IMR-90 (cell line): ENCODE measurements at regions not wholly inside any gene's neighbourhood (a gene's known extent, or its start where the extent isn't known, plus 50 kb on each side); places are given as distances from the start of the nearest gene placed in this dataset.

Source experiments
- ATAC-seq: fragments of 200-7000 bp; cut with Tn5 transposase; 2 replicates; pipeline ENCODE4 v1.9.1; 2020; ENCODE audit warnings: low read depth, mild to moderate bottlenecking, moderate library complexity
- BruUV-seq: library from RNA; stranded (reverse); fragments of 400-500 nt; replicated peaks from 2 replicates; lab custom pipeline; 2021; lab: Mats Ljungman, UMichigan
- CTCF ChIA-PET: fragments of 300-600 bp; formaldehyde crosslinking; extraction: SDS; loops from one replicate; lab custom pipeline; 2021; ENCODE audit warnings: antibody characterized with exemption; lab: Yijun Ruan, JAX
- POLR2A ChIA-PET: fragments of 300-600 bp; sonication (Branson Sonifier 250); formaldehyde crosslinking; loops from one replicate; lab custom pipeline; 2022; ENCODE audit warnings: antibody characterized with exemption; ENCODE audit not compliant: unreplicated experiment; lab: Charles Lee
- DNase-seq: peaks from one replicate; pipeline ENCODE4 v3.0.0; 2013
- H2AFZ ChIP-seq: replicated peaks from 2 replicates; pipeline ENCODE3; 2013; ENCODE audit warnings: low read length, mild to moderate bottlenecking; ENCODE audit not compliant: poor library complexity
- H2AK5ac ChIP-seq: 2 replicates; pipeline ENCODE4 v1.6.1; 2013; ENCODE audit warnings: low read depth, low read length, inconsistent platforms
- H2AK9ac ChIP-seq: replicated peaks from 2 replicates; pipeline ENCODE3; 2013; ENCODE audit warnings: mild to moderate bottlenecking, low read depth, low read length, moderate library complexity; ENCODE audit not compliant: poor library complexity
- H2BK120ac ChIP-seq: 2 replicates; pipeline ENCODE4 v1.6.1; 2013; ENCODE audit warnings: low read depth, low read length, inconsistent platforms
- H2BK15ac ChIP-seq: 3 replicates; pipeline ENCODE4 v1.6.1; 2013; ENCODE audit warnings: low read depth, low read length, inconsistent platforms
- H2BK20ac ChIP-seq: 2 replicates; pipeline ENCODE4 v1.6.1; 2013; ENCODE audit warnings: low read depth, mild to moderate bottlenecking, inconsistent platforms, low read length, moderate library complexity
- H2BK5ac ChIP-seq: 2 replicates; pipeline ENCODE4 v1.6.1; 2013; ENCODE audit warnings: mild to moderate bottlenecking, low read depth, low read length, inconsistent platforms; ENCODE audit not compliant: poor library complexity, severe bottlenecking
- H3K14ac ChIP-seq: replicated peaks from 2 replicates; pipeline ENCODE4 v1.6.1; 2013; ENCODE audit warnings: low read depth, low read length, inconsistent platforms
- H3K18ac ChIP-seq: 2 replicates; pipeline ENCODE4 v1.6.1; 2013; ENCODE audit warnings: low read depth, low read length, control low read depth
- H3K23ac ChIP-seq: 2 replicates; pipeline ENCODE4 v1.6.1; 2013; ENCODE audit warnings: low read depth, low read length, inconsistent platforms
- H3K27ac ChIP-seq: 2 replicates; pipeline ENCODE4 v1.5.1; 2013; ENCODE audit warnings: mild to moderate bottlenecking, control low read depth, low read length; ENCODE audit not compliant: insufficient read depth
- H3K27me3 ChIP-seq: 2 replicates; pipeline ENCODE4 v1.6.1; 2013; ENCODE audit warnings: low read length; ENCODE audit not compliant: control insufficient read depth, insufficient read depth
- H3K36me3 ChIP-seq: 2 replicates; pipeline ENCODE4 v1.6.1; 2013; ENCODE audit warnings: low read length, mixed read lengths; ENCODE audit not compliant: control insufficient read depth, insufficient read depth
- H3K4ac ChIP-seq: 2 replicates; pipeline ENCODE4 v1.6.1; 2013; ENCODE audit warnings: low read depth, low read length, inconsistent platforms
- H3K4me1 ChIP-seq: 2 replicates; pipeline ENCODE4 v1.6.1; 2013; ENCODE audit warnings: low read length, mixed read lengths; ENCODE audit not compliant: control insufficient read depth, insufficient read depth
- H3K4me2 ChIP-seq: 2 replicates; pipeline ENCODE4 v1.6.1; 2013; ENCODE audit warnings: low read depth, mild to moderate bottlenecking, control low read depth, low read length, moderate library complexity
- H3K4me3 ChIP-seq: 2 replicates; pipeline ENCODE4 v1.5.1; 2013; ENCODE audit warnings: low read depth, mild to moderate bottlenecking, control low read depth, low read length, moderate library complexity; ENCODE audit not compliant: insufficient read depth
- H3K56ac ChIP-seq: 2 replicates; pipeline ENCODE4 v1.6.1; 2013; ENCODE audit warnings: low read length, inconsistent platforms; ENCODE audit not compliant: insufficient read depth; ENCODE audit errors: extremely low read depth
- H3K79me1 ChIP-seq, 2 experiments: 2 replicates each; pipeline ENCODE4 v1.6.1; 2013; ENCODE audit warnings: low read length in 2 of 2, inconsistent platforms in 1 of 2, low read depth in 1 of 2
- H3K9ac ChIP-seq: 2 replicates; pipeline ENCODE4 v1.6.1; 2013; ENCODE audit warnings: low read depth, low read length, control low read depth
- H3K9me1 ChIP-seq: 2 replicates; pipeline ENCODE4 v1.6.1; 2013; ENCODE audit warnings: low read length, inconsistent platforms; ENCODE audit not compliant: insufficient read depth
- H3K9me3 ChIP-seq: 2 replicates; pipeline ENCODE4 v1.6.1; 2013; ENCODE audit warnings: low read length; ENCODE audit not compliant: control insufficient read depth, insufficient read depth
- H4K20me1 ChIP-seq: 2 replicates; pipeline ENCODE4 v1.6.1; 2013; ENCODE audit warnings: low read length, inconsistent platforms; ENCODE audit not compliant: insufficient read depth
- H4K5ac ChIP-seq: 2 replicates; pipeline ENCODE4 v1.6.1; 2013; ENCODE audit warnings: mild to moderate bottlenecking, low read depth, low read length, control low read depth
- H4K8ac ChIP-seq, 2 experiments: 2 replicates each; pipeline ENCODE4 v1.6.1; 2013; ENCODE audit warnings: low read depth in 2 of 2, low read length in 2 of 2, control low read depth in 1 of 2, inconsistent platforms in 1 of 2
- H4K91ac ChIP-seq: 2 replicates; pipeline ENCODE4 v1.6.1; 2013; ENCODE audit warnings: low read depth, low read length, inconsistent platforms; ENCODE audit not compliant: insufficient read depth
- BHLHE40 ChIP-seq: fragments of 150-350 bp; IDR thresholded peaks from 2 replicates; pipeline ENCODE4 v1.6.1; 2016; ENCODE audit warnings: mild to moderate bottlenecking, low read depth, low read length
- CEBPB ChIP-seq: IDR thresholded peaks from 2 replicates; pipeline ENCODE4 v1.6.1; 2012; ENCODE audit warnings: low read depth, low read length, improper control_type of control experiment
- CHD1 ChIP-seq: IDR thresholded peaks from 2 replicates; pipeline ENCODE4 v1.6.1; 2012; ENCODE audit warnings: low read depth, low read length, improper control_type of control experiment
- FOS ChIP-seq: fragments of 150-350 bp; IDR thresholded peaks from 2 replicates; pipeline ENCODE4 v1.6.1; 2016; ENCODE audit warnings: low read depth, low read length
- MAFK ChIP-seq: IDR thresholded peaks from 2 replicates; pipeline ENCODE4 v1.6.1; 2012; ENCODE audit warnings: low read depth, low read length, improper control_type of control experiment
- MAZ ChIP-seq: IDR thresholded peaks from 2 replicates; pipeline ENCODE4 v1.6.1; 2012; ENCODE audit warnings: low read depth, mild to moderate bottlenecking, low read length, improper control_type of control experiment, moderate library complexity, borderline replicate concordance
- MXI1 ChIP-seq: IDR thresholded peaks from 2 replicates; pipeline ENCODE4 v1.6.1; 2012; ENCODE audit warnings: low read depth, mild to moderate bottlenecking, low read length, moderate library complexity, borderline replicate concordance
- NFE2L2 ChIP-seq: fragments of 150-350 bp; IDR thresholded peaks from 2 replicates; pipeline ENCODE4 v1.6.1; 2016; ENCODE audit warnings: low read depth, mild to moderate bottlenecking, low read length
- POLR2A ChIP-seq: IDR thresholded peaks from 2 replicates; pipeline ENCODE4 v1.6.1; 2012; ENCODE audit warnings: mild to moderate bottlenecking, low read depth, low read length
- RAD21 ChIP-seq: IDR thresholded peaks from 2 replicates; pipeline ENCODE4 v1.6.1; 2012; ENCODE audit warnings: low read length, improper control_type of control experiment
- RCOR1 ChIP-seq: IDR thresholded peaks from 2 replicates; pipeline ENCODE4 v1.6.1; 2012; ENCODE audit warnings: mild to moderate bottlenecking, low read length, improper control_type of control experiment; ENCODE audit not compliant: insufficient replicate concordance
- RFX5 ChIP-seq: IDR thresholded peaks from 2 replicates; pipeline ENCODE4 v1.8.0; 2012; ENCODE audit warnings: low read depth, mild to moderate bottlenecking, low read length, moderate library complexity
- SMC3 ChIP-seq: fragments of 150-350 bp; IDR thresholded peaks from 2 replicates; pipeline ENCODE4 v1.6.1; 2016; ENCODE audit warnings: low read depth, mild to moderate bottlenecking, antibody characterized with exemption, low read length, moderate library complexity
- WGBS, 2 experiments: methylation state at CpG; one replicate each; pipeline versions ENCODE4 v1.1.5 to v1.1.7; 2013; ENCODE audit warnings: missing lambda C conversion rate in 2 of 2; ENCODE audit not compliant: insufficient read length in 1 of 2; ENCODE audit errors: extremely low coverage in 2 of 2; 5-methylcytosine and 5-hydroxymethylcytosine counted together
- dilution Hi-C: fragments of 300-500 bp; cut with HindIII; formaldehyde crosslinking; loops from one replicate; pipeline ENCODE4 v1.14.3; 2018; ENCODE audit warnings: low sequenced_read_pairs; ENCODE audit not compliant: unreplicated experiment
- in situ Hi-C: fragments of 300-500 bp; cut with MboI; formaldehyde crosslinking; loops from 3 replicates; pipeline ENCODE4 v1.14.3; 2019; ENCODE audit warnings: low sequenced_read_pairs, inconsistent platforms, mixed read lengths
- intact Hi-C: fragments of 100-400 bp; cut with micrococcal nuclease; formaldehyde crosslinking; loops from 2 replicates; pipeline ENCODE4 v1.10.0; 2022
- TF ChIP-seq, protein P1 (sequence below): conservative IDR thresholded peaks from 2 replicates; pipeline ENCODE4 v1.5.1; 2012; ENCODE audit warnings: mild to moderate bottlenecking, low read depth, low read length, improper control_type of control experiment
- TF ChIP-seq, protein P2 (sequence below): fragments of 150-350 bp; IDR thresholded peaks from 2 replicates; pipeline ENCODE4 v1.6.1; 2017; ENCODE audit warnings: mild to moderate bottlenecking, antibody characterized with exemption, low read length, low read depth
- TF ChIP-seq, protein P3 (sequence below): fragments of 150-350 bp; IDR thresholded peaks from 2 replicates; pipeline ENCODE4 v1.6.1; 2016; ENCODE audit warnings: low read depth, mild to moderate bottlenecking, low read length, moderate library complexity, borderline replicate concordance

DNA sequence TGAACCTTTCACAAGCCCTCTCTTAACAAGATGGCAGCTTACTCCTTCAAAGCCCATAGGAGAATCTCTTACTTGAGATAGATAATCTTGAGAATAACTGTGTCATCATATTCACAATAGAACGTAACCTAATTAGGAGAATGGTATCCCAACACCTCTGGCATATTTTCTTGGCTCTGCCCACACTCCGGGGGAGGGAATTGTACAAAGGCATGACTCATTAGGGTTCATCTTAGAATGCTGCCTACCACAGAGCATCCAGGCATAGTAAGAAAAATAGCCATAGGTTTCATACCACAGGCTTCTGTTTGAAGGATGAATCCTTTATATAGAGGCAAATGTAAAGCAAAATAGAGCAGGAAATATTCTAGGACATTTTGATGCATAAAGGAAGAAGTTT lies 1100.6 kb upstream of the CITED2 start:
- no CpG with 5 or more reads among the region's 2 CpGs for WGBS, 2 experiments
- Histone ChIP-seq H2BK120ac (peak overlapping the region; percentile 50; the same call in 1 of the 2 replicates), H3K27me3 (no peaks in the 10 kb centered on the region), H3K23ac (no peak overlapping the region), H3K18ac (peak overlapping the region; percentile 51; the same call in 1 of the 2 replicates), H3K4me2 (no peak overlapping the region), H2AK5ac (no peak overlapping the region), H2AFZ (no peak overlapping the region), H4K5ac (no peak overlapping the region; the same call in 1 of the 2 replicates), H3K9ac (no peak overlapping the region), H4K91ac (no peak overlapping the region), H3K4me1 (no peaks in the 10 kb centered on the region; the same call in 1 of the 2 replicates), H2AK9ac (no peak overlapping the region), H3K4me3 (no peak overlapping the region), H3K36me3 (no peaks in the 10 kb centered on the region), H3K27ac (no peak overlapping the region), H4K20me1 (no peaks in the 10 kb centered on the region), H3K56ac (no peak overlapping the region), H3K14ac (0 out of 2 replicates have a peak overlapping the region, but pooled peaks have one; percentile 32), H2BK5ac (no peak overlapping the region), H3K79me1 (no peaks in the 10 kb centered on the region), H2BK15ac (0 out of 3 replicates have a peak overlapping the region, but pooled peaks have one; percentile 59), H3K9me3 (peaks cover 4% of the 10 kb centered on the region), H4K8ac (peak overlapping the region in 1 of 2 experiments; percentile 42; a peak in 1 of 4 replicates), H3K9me1 (no peaks in the 10 kb centered on the region), H3K4ac (no peak overlapping the region), H2BK20ac (peak overlapping the region; percentile 15; the same call in 1 of the 2 replicates)
- no TSS peak for BruUV-seq
- TF ChIP-seq FOS (no peak), SMC3 (no peak), POLR2A (no peak), MXI1 (no peak), RAD21 (no peak), RFX5 (no peak), CEBPB (no peak), BHLHE40 (no peak), CHD1 (no peak), RCOR1 (no peak), MAZ (no peak), NFE2L2 (no peak), MAFK (no peak)
- TF ChIP-seq, protein P1, sequence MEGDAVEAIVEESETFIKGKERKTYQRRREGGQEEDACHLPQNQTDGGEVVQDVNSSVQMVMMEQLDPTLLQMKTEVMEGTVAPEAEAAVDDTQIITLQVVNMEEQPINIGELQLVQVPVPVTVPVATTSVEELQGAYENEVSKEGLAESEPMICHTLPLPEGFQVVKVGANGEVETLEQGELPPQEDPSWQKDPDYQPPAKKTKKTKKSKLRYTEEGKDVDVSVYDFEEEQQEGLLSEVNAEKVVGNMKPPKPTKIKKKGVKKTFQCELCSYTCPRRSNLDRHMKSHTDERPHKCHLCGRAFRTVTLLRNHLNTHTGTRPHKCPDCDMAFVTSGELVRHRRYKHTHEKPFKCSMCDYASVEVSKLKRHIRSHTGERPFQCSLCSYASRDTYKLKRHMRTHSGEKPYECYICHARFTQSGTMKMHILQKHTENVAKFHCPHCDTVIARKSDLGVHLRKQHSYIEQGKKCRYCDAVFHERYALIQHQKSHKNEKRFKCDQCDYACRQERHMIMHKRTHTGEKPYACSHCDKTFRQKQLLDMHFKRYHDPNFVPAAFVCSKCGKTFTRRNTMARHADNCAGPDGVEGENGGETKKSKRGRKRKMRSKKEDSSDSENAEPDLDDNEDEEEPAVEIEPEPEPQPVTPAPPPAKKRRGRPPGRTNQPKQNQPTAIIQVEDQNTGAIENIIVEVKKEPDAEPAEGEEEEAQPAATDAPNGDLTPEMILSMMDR, result no peak
- TF ChIP-seq, protein P2, sequence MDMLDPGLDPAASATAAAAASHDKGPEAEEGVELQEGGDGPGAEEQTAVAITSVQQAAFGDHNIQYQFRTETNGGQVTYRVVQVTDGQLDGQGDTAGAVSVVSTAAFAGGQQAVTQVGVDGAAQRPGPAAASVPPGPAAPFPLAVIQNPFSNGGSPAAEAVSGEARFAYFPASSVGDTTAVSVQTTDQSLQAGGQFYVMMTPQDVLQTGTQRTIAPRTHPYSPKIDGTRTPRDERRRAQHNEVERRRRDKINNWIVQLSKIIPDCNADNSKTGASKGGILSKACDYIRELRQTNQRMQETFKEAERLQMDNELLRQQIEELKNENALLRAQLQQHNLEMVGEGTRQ, result no peak
- TF ChIP-seq, protein P3, sequence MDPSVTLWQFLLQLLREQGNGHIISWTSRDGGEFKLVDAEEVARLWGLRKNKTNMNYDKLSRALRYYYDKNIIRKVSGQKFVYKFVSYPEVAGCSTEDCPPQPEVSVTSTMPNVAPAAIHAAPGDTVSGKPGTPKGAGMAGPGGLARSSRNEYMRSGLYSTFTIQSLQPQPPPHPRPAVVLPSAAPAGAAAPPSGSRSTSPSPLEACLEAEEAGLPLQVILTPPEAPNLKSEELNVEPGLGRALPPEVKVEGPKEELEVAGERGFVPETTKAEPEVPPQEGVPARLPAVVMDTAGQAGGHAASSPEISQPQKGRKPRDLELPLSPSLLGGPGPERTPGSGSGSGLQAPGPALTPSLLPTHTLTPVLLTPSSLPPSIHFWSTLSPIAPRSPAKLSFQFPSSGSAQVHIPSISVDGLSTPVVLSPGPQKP, result no peak
- intact Hi-C loops, result no loop called here
- ChIA-PET POLR2A (no interaction called here), CTCF (no interaction called here)
- in situ Hi-C loops, result no loop called here
- dilution Hi-C loops, result no loop called here
- DNase-seq (no peak), ATAC-seq (no peak)
